ENCODE measurements at regions not wholly inside any gene's neighbourhood (a gene's known extent, or its start where the extent isn't known, plus 50 kb on each side); places are given as distances from the start of the nearest gene placed in this dataset.

DNA sequence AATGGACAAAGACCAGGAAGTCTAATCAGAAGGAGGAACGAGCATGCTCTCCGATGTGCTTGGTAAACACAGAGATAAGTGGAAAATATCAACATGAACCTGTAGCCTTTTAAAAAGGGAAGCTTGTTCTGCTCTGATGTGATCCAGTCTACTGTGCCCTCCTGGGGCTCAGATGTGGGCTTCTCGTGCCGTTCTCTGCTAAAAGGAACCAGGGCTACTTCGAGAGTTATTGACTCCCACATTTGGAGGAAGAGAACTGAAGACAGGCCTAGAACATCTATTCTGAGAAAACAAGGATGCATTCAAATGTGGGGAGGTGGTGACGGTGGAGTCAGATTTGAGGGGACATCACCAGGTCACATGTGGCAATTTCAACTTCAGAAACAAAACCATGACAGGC, 325.4 kb downstream of the GLRX3 start:
- in situ Hi-C loops (cut with MboI; ENCODE audit: low pct_ligation_motif_present in 1 of 4, low pct_unique_long_range_greater_than_20kb in 1 of 4, low sequenced_read_pairs in 3 of 4) (no loop called here), intact Hi-C loops (cut with DNase I; ENCODE audit: low total_unique reads) (no loop called here)
- no peaks in the 10 kb centered on the region for H3K36me3 ChIP-seq
- DNase-seq = no peak
- no peak overlapping the region for H3K27ac ChIP-seq
- TF ChIP-seq POLR2A (IDR thresholded peaks at IDR 0.05) (no peak), EP300 (IDR thresholded peaks at IDR 0.05; ENCODE audit: low read depth) (no peak), POLR2AphosphoS5 (IDR thresholded peaks at IDR 0.05) (no peak)
- TF ChIP-seq, protein P1, sequence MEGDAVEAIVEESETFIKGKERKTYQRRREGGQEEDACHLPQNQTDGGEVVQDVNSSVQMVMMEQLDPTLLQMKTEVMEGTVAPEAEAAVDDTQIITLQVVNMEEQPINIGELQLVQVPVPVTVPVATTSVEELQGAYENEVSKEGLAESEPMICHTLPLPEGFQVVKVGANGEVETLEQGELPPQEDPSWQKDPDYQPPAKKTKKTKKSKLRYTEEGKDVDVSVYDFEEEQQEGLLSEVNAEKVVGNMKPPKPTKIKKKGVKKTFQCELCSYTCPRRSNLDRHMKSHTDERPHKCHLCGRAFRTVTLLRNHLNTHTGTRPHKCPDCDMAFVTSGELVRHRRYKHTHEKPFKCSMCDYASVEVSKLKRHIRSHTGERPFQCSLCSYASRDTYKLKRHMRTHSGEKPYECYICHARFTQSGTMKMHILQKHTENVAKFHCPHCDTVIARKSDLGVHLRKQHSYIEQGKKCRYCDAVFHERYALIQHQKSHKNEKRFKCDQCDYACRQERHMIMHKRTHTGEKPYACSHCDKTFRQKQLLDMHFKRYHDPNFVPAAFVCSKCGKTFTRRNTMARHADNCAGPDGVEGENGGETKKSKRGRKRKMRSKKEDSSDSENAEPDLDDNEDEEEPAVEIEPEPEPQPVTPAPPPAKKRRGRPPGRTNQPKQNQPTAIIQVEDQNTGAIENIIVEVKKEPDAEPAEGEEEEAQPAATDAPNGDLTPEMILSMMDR (IDR thresholded peaks at IDR 0.05) = no peak
- H3K27me3 ChIP-seq = no peaks in the 10 kb centered on the region
- no peak overlapping the region for H3K4me3 ChIP-seq
- H3K4me1 ChIP-seq = no peaks in the 10 kb centered on the region
- H3K9me3 ChIP-seq = no peaks in the 10 kb centered on the region
- WGBS, 2 donors (ENCODE audit: low coverage in 1 of 2) = 81 to 87% methylated on average over 5 to 6 of the region's 6 CpGs

DNA sequence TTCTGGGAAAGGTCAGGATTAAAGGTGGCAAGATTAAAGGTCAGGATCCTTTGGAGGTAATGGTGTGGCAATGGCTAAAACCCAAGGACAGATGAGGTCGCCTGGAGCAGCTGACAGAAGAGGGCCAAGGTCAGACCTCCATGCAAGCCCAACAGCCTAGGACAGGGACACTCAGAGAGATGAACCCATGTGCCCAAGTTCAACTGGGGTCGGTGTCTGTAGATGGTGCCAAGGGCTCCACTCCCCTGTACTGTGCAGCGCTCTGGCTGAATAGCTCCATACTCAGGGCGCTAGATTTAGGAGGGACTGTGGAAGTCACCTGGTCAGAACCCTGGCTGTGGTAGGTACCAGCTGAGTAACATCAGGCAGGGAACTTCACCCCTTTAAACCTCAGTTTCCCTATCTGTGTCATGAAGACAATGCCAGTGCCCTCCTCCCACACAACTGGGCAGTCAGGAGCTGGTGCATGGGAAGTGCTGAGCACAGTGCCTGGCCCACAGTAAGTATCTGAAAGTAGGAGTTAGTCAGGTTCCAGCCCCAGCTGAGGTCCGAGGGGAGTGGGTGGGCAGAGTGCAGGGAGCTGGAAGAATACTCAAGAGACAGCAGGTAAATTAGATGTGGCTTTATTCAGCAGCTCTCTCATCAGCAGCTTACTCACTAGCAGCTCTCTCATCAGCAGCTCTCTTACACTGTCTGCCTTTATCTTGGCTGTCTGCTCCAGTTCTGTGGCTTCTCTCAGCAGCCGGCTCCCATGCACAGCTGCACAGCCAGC, 327.1 kb downstream of the GLRX3 start:
- in situ Hi-C loops (cut with MboI; ENCODE audit: low pct_ligation_motif_present in 1 of 4, low pct_unique_long_range_greater_than_20kb in 1 of 4, low sequenced_read_pairs in 3 of 4) = no loop called here
- no peaks in the 10 kb centered on the region for H3K9me3 ChIP-seq
- H3K27ac ChIP-seq = no peak overlapping the region
- no peaks in the 10 kb centered on the region for H3K4me1 ChIP-seq
- DNase-seq = no peak
- H3K4me3 ChIP-seq = no peak overlapping the region
- intact Hi-C loops (cut with DNase I; ENCODE audit: low total_unique reads) = no loop called here
- no peaks in the 10 kb centered on the region for H3K27me3 ChIP-seq
- no peak for TF ChIP-seq POLR2A (IDR thresholded peaks at IDR 0.05)
- TF ChIP-seq, protein P1 (IDR thresholded peaks at IDR 0.05) = no peak
- TF ChIP-seq EP300 (IDR thresholded peaks at IDR 0.05; ENCODE audit: low read depth) = no peak
- TF ChIP-seq POLR2AphosphoS5 (IDR thresholded peaks at IDR 0.05) = no peak
- 60 to 71% methylated on average over 1 to 6 of the region's 6 CpGs for WGBS, 2 donors (ENCODE audit: low coverage in 1 of 2)
- H3K36me3 ChIP-seq = no peaks in the 10 kb centered on the region

- Histone ChIP-seq H3K4me1 (no peaks in the 10 kb centered on the region), H3K9me3 (no peaks in the 10 kb centered on the region), H3K36me3 (no peaks in the 10 kb centered on the region), H3K27me3 (no peaks in the 10 kb centered on the region), H3K4me3 (no peak overlapping the region), H3K27ac (no peak overlapping the region)
- DNase-seq = no peak
- intact Hi-C loops (cut with DNase I; ENCODE audit: low total_unique reads) (no loop called here), in situ Hi-C loops (cut with MboI; ENCODE audit: low pct_ligation_motif_present in 1 of 4, low pct_unique_long_range_greater_than_20kb in 1 of 4, low sequenced_read_pairs in 3 of 4) (no loop called here)
- WGBS, 2 donors (ENCODE audit: low coverage in 1 of 2) = 77% methylated on average over 10 of the region's 10 CpGs; no CpG with 5 or more reads in 1 of the 2 donors
- TF ChIP-seq EP300 (IDR thresholded peaks at IDR 0.05; ENCODE audit: low read depth) (no peak), POLR2AphosphoS5 (IDR thresholded peaks at IDR 0.05) (no peak), POLR2A (IDR thresholded peaks at IDR 0.05) (no peak)
- TF ChIP-seq, protein P1 (IDR thresholded peaks at IDR 0.05) = no peak
Measured at GRCh38 chr10:130463876-130464364, 327.7 kb downstream of the GLRX3 start.

DNA sequence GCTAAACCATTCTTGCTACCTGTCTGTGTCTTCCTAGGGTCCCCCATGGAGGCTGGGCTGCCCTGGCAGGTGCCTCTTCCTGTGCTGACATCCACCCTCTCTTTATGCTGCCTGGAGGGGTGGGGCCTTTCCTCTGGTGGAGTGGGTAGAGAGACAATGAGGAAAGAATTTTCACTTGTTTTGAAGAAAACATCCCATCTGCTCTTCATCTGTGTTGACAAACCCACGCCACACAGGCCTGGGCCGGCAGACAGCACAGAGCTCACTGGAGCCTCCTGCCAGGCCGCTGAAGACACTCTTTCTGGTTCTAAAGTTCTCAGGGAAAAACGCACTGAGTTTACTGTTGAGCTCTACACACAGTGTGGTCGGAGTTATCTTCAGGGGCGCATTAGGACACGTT, 328.2 kb downstream of the GLRX3 start:
- Histone ChIP-seq H3K27me3 (no peaks in the 10 kb centered on the region), H3K4me1 (no peaks in the 10 kb centered on the region), H3K27ac (no peak overlapping the region), H3K9me3 (no peaks in the 10 kb centered on the region), H3K4me3 (no peak overlapping the region), H3K36me3 (no peaks in the 10 kb centered on the region)
- WGBS, 2 donors (ENCODE audit: low coverage in 1 of 2) = 75 to 100% methylated on average over 1 to 7 of the region's 7 CpGs
- DNase-seq = no peak
- in situ Hi-C loops (cut with MboI; ENCODE audit: low pct_ligation_motif_present in 1 of 4, low pct_unique_long_range_greater_than_20kb in 1 of 4, low sequenced_read_pairs in 3 of 4) (no loop called here), intact Hi-C loops (cut with DNase I; ENCODE audit: low total_unique reads) (no loop called here)
- TF ChIP-seq POLR2AphosphoS5 (IDR thresholded peaks at IDR 0.05) = no peak
